Naive thymus-derived CD4-positive, alpha-beta T cell (primary cell): ENCODE measurements at regions not wholly inside any gene's neighbourhood (a gene's known extent, or its start where the extent isn't known, plus 50 kb on each side); places are given as distances from the start of the nearest gene placed in this dataset.

Experiments
- ATAC-seq: fragments of 150-1000 bp; cut with Tn5 transposase; 2 replicates; pipeline ENCODE4 v1.10.0; 2021; ENCODE audit warnings: mild to moderate bottlenecking, moderate library complexity
- CTCF ChIA-PET: fragments of 350-600 bp; sonication (Branson Sonifier 250); formaldehyde crosslinking; loops from one replicate; lab custom pipeline; 2021; ENCODE audit warnings: antibody characterized with exemption; lab: Charles Lee
- POLR2A ChIA-PET: fragments of 350-600 bp; sonication (Branson Sonifier 250); formaldehyde crosslinking; loops from one replicate; lab custom pipeline; 2021; ENCODE audit warnings: antibody characterized with exemption, inconsistent platforms; lab: Charles Lee
- DNase-seq, 9 donors: peaks; one replicate each; pipeline versions ENCODE4 v3.0.0 to v3.0.0-alpha.2; 2020 to 2022; ENCODE audit warnings: mixed read lengths in 1 of 9
- H3K27ac ChIP-seq: one replicate; pipeline ENCODE4 v1.7.0; 2013; ENCODE audit warnings: mild to moderate bottlenecking, low read depth, low read length, moderate library complexity
- H3K27me3 ChIP-seq, 2 donors: one replicate each; pipeline ENCODE4 v1.7.0; 2013; ENCODE audit warnings: low read length in 2 of 2, mild to moderate bottlenecking in 2 of 2, moderate library complexity in 2 of 2; ENCODE audit not compliant: control insufficient read depth in 2 of 2, insufficient read depth in 2 of 2
- H3K36me3 ChIP-seq, 3 experiments: 1 replicate in 2 of 3; 2 replicates in 1 of 3; pipeline ENCODE4 v1.7.0; 2013; ENCODE audit warnings: low read length in 3 of 3, mild to moderate bottlenecking in 3 of 3, moderate library complexity in 1 of 3; ENCODE audit not compliant: insufficient read depth in 3 of 3, control insufficient read depth in 2 of 3
- H3K4me1 ChIP-seq, 2 donors: one replicate each; pipeline ENCODE4 v1.7.0; 2013; ENCODE audit warnings: low read length in 2 of 2, mild to moderate bottlenecking in 2 of 2, moderate library complexity in 1 of 2; ENCODE audit not compliant: control insufficient read depth in 2 of 2, insufficient read depth in 2 of 2
- H3K4me3 ChIP-seq: 2 replicates; pipeline ENCODE4 v1.7.0; 2013; ENCODE audit warnings: mild to moderate bottlenecking, low read length
- H3K9me3 ChIP-seq, 3 experiments: 1 replicate in 2 of 3; 2 replicates in 1 of 3; pipeline ENCODE4 v1.7.0; 2013; ENCODE audit warnings: low read length in 3 of 3; ENCODE audit not compliant: control insufficient read depth in 2 of 3
- H3K27ac Mint-ChIP-seq, 9 donors: one replicate each; pipeline ENCODE4 v1.8.0; 2020 to 2022; ENCODE audit warnings: mixed read lengths in 9 of 9, mild to moderate bottlenecking in 8 of 9, moderate library complexity in 5 of 9, inconsistent platforms in 2 of 9
- H3K27me3 Mint-ChIP-seq, 5 donors: one replicate each; pipeline ENCODE4 v1.8.0; 2021 to 2022; ENCODE audit warnings: mixed read lengths in 5 of 5, mild to moderate bottlenecking in 1 of 5
- H3K36me3 Mint-ChIP-seq, 5 donors: one replicate each; pipeline ENCODE4 v1.8.0; 2020 to 2022; ENCODE audit warnings: mixed read lengths in 5 of 5, mild to moderate bottlenecking in 3 of 5, inconsistent platforms in 1 of 5
- H3K4me1 Mint-ChIP-seq, 7 donors: one replicate each; pipeline ENCODE4 v1.8.0; 2020 to 2022; ENCODE audit warnings: mixed read lengths in 7 of 7, mild to moderate bottlenecking in 3 of 7, inconsistent platforms in 1 of 7
- H3K4me3 Mint-ChIP-seq, 10 donors: one replicate each; pipeline ENCODE4 v1.8.0; 2020 to 2022; ENCODE audit warnings: mild to moderate bottlenecking in 10 of 10, mixed read lengths in 10 of 10, moderate library complexity in 6 of 10, inconsistent platforms in 2 of 10
- H3K9me3 Mint-ChIP-seq, 11 donors: one replicate each; pipeline ENCODE4 v1.8.0; 2020 to 2022; ENCODE audit warnings: mixed read lengths in 11 of 11, mild to moderate bottlenecking in 4 of 11, inconsistent platforms in 1 of 11, moderate library complexity in 1 of 11
- intact Hi-C, 2 donors: fragments of 100-400 bp; cut with micrococcal nuclease; formaldehyde crosslinking; loops; one replicate each; pipeline ENCODE4 v1.15.1; 2023

GRCh38 chr6:167408235-167408869 is 83.5 kb downstream of the TTLL2 start:
- Mint-ChIP-seq H3K27ac (no peak overlapping the region), H3K4me3 (no peak overlapping the region), H3K4me1 (peaks cover 0 to 5% (median 0%) of the 10 kb centered on the region in 7 donors), H3K36me3 (no peaks in the 10 kb centered on the region), H3K27me3 (peaks cover 0 to 23% (median 17%) of the 10 kb centered on the region in 5 donors), H3K9me3 (no peaks in the 10 kb centered on the region)
- H3K27ac ChIP-seq: no peak overlapping the region
- DNase-seq (no peak), ATAC-seq (no peak)
- intact Hi-C loops: no loop called here
- H3K4me3 ChIP-seq: no peak overlapping the region
- H3K36me3 ChIP-seq: no peaks in the 10 kb centered on the region
- no peaks in the 10 kb centered on the region for H3K4me1 ChIP-seq
- no peaks in the 10 kb centered on the region for H3K9me3 ChIP-seq
- no peaks in the 10 kb centered on the region for H3K27me3 ChIP-seq
- CTCF ChIA-PET: no interaction called here
- POLR2A ChIA-PET: no interaction called here

GRCh38 chr6:167409079-167409478 is 84.2 kb downstream of the TTLL2 start:
- Histone ChIP-seq H3K36me3 (no peaks in the 10 kb centered on the region), H3K9me3 (no peaks in the 10 kb centered on the region), H3K4me3 (no peak overlapping the region), H3K4me1 (no peaks in the 10 kb centered on the region), H3K27me3 (no peaks in the 10 kb centered on the region), H3K27ac (no peak overlapping the region)
- ATAC-seq (no peak), DNase-seq (no peak)
- POLR2A ChIA-PET: no interaction called here
- H3K4me1 Mint-ChIP-seq: peaks cover 0 to 5% (median 0%) of the 10 kb centered on the region in 7 donors
- H3K9me3 Mint-ChIP-seq: no peaks in the 10 kb centered on the region
- CTCF ChIA-PET: no interaction called here
- no peaks in the 10 kb centered on the region for H3K36me3 Mint-ChIP-seq
- H3K4me3 Mint-ChIP-seq: no peak overlapping the region
- H3K27ac Mint-ChIP-seq: no peak overlapping the region
- intact Hi-C loops: no loop called here
- H3K27me3 Mint-ChIP-seq: peaks cover 0 to 22% (median 12%) of the 10 kb centered on the region in 5 donors

- intact Hi-C loops: no loop called here
- H3K27me3 Mint-ChIP-seq: peaks cover 0 to 21% (median 12%) of the 10 kb centered on the region in 5 donors
- Histone ChIP-seq H3K27me3 (no peaks in the 10 kb centered on the region), H3K4me3 (no peak overlapping the region), H3K27ac (no peak overlapping the region), H3K36me3 (no peaks in the 10 kb centered on the region), H3K4me1 (no peaks in the 10 kb centered on the region), H3K9me3 (no peaks in the 10 kb centered on the region)
- DNase-seq (no peak), ATAC-seq (no peak)
- H3K36me3 Mint-ChIP-seq: no peaks in the 10 kb centered on the region
- no peaks in the 10 kb centered on the region for H3K9me3 Mint-ChIP-seq
- ChIA-PET CTCF (interaction anchor here (0.6 kb wide), 1 partner anchor 329 kb away, joined by 3 read pairs; no protein-coding TSS in a partner anchor), POLR2A (no interaction called here)
- no peak overlapping the region for H3K4me3 Mint-ChIP-seq
- H3K4me1 Mint-ChIP-seq: peaks cover 0 to 5% (median 0%) of the 10 kb centered on the region in 7 donors
- H3K27ac Mint-ChIP-seq: no peak overlapping the region
Measured at GRCh38 chr6:167409694-167410093, 84.8 kb downstream of the TTLL2 start.

GRCh38 chr6:167410462-167410861 is 85.6 kb downstream of the TTLL2 start:
- ATAC-seq: no peak
- Histone ChIP-seq H3K9me3 (no peaks in the 10 kb centered on the region), H3K4me1 (no peaks in the 10 kb centered on the region), H3K4me3 (no peak overlapping the region), H3K36me3 (no peaks in the 10 kb centered on the region), H3K27ac (no peak overlapping the region), H3K27me3 (no peaks in the 10 kb centered on the region)
- Mint-ChIP-seq H3K4me1 (peaks cover 0 to 5% (median 0%) of the 10 kb centered on the region in 7 donors), H3K9me3 (no peaks in the 10 kb centered on the region), H3K27me3 (peaks cover 0 to 19% (median 6%) of the 10 kb centered on the region in 5 donors), H3K36me3 (no peaks in the 10 kb centered on the region), H3K27ac (no peak overlapping the region), H3K4me3 (no peak overlapping the region)
- no peak for DNase-seq
- CTCF ChIA-PET: no interaction called here
- intact Hi-C loops: no loop called here
- POLR2A ChIA-PET: no interaction called here

GRCh38 chr6:167412506-167412905 is 87.6 kb downstream of the TTLL2 start:
- H3K4me1 ChIP-seq: no peaks in the 10 kb centered on the region
- no peak overlapping the region for H3K4me3 ChIP-seq
- Mint-ChIP-seq H3K4me1 (no peaks in the 10 kb centered on the region), H3K27ac (no peak overlapping the region), H3K9me3 (no peaks in the 10 kb centered on the region), H3K4me3 (no peak overlapping the region), H3K36me3 (no peaks in the 10 kb centered on the region), H3K27me3 (peaks cover 0 to 23% (median 14%) of the 10 kb centered on the region in 5 donors)
- intact Hi-C loops: no loop called here
- ChIA-PET CTCF (no interaction called here), POLR2A (no interaction called here)
- no peak for ATAC-seq
- DNase-seq: no peak
- no peaks in the 10 kb centered on the region for H3K27me3 ChIP-seq
- H3K36me3 ChIP-seq: no peaks in the 10 kb centered on the region
- no peaks in the 10 kb centered on the region for H3K9me3 ChIP-seq
- H3K27ac ChIP-seq: no peak overlapping the region

DNA sequence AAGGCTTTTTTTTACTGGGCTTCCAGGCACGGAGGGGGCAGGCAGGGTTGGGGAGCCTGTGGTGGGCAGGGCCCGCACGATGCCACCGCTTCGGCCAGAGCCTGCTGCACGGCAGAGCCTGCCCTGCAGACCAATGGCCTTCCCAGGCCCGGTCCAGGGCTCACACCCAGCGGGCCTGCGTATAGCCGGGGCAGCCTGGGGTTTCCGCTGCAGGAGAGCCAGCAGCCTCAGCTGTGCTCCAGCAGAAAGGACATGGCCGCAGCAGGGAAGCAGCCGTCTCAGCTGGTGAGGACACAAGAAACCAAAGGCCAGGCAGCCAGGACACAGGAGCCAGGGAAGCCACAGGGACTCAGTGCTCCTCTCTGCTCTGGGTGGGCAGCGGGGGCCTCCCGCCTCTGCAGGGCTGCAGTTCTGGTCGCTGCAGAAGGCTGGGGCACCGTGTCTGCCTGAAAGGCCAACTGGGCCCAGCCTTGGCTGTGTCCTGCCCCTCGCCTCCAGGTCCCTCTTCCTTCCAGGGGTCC is 90.6 kb downstream of the TTLL2 start:
- H3K36me3 ChIP-seq: no peaks in the 10 kb centered on the region
- ATAC-seq (no peak), DNase-seq (no peak)
- H3K4me1 Mint-ChIP-seq: no peaks in the 10 kb centered on the region
- POLR2A ChIA-PET: no interaction called here
- no peaks in the 10 kb centered on the region for H3K4me1 ChIP-seq
- no peak overlapping the region for H3K4me3 Mint-ChIP-seq
- H3K36me3 Mint-ChIP-seq: no peaks in the 10 kb centered on the region
- CTCF ChIA-PET: no interaction called here
- no peaks in the 10 kb centered on the region for H3K27me3 ChIP-seq
- H3K27ac Mint-ChIP-seq: no peak overlapping the region
- no peaks in the 10 kb centered on the region for H3K9me3 Mint-ChIP-seq
- no peaks in the 10 kb centered on the region for H3K9me3 ChIP-seq
- intact Hi-C loops: no loop called here
- H3K4me3 ChIP-seq: no peak overlapping the region
- no peak overlapping the region for H3K27ac ChIP-seq
- H3K27me3 Mint-ChIP-seq: peaks cover 0 to 36% (median 22%) of the 10 kb centered on the region in 5 donors
